WERI-Rb-1 (cell line): ENCODE measurements at regions not wholly inside any gene's neighbourhood (a gene's known extent, or its start where the extent isn't known, plus 50 kb on each side); places are given as distances from the start of the nearest gene placed in this dataset.

ENCODE experiments used
- DNase-seq: peaks from one replicate; pipeline ENCODE4 v3.0.0-alpha.2; 2020
- H3K27ac ChIP-seq: fragments of 250-450 bp; sonication (Bioruptor Pico); 2 replicates; pipeline ENCODE4 v1.5.1; 2020; ENCODE audit warnings: mild to moderate bottlenecking, moderate library complexity
- H3K27me3 ChIP-seq: fragments of 250-450 bp; sonication (Bioruptor Pico); 2 replicates; pipeline ENCODE4 v1.5.1; 2021; ENCODE audit warnings: mild to moderate bottlenecking, low read depth, moderate library complexity; ENCODE audit not compliant: insufficient read depth, severe bottlenecking
- H3K36me3 ChIP-seq: fragments of 250-450 bp; sonication (Bioruptor Pico); 2 replicates; pipeline ENCODE4 v1.5.1; 2020; ENCODE audit warnings: mild to moderate bottlenecking, moderate library complexity
- H3K4me3 ChIP-seq: 2 replicates; pipeline ENCODE4 v1.5.1; 2011; ENCODE audit warnings: low read depth, mild to moderate bottlenecking, control low read depth, low read length
- H3K9me3 ChIP-seq: fragments of 250-450 bp; sonication (Bioruptor Pico); 2 replicates; pipeline ENCODE4 v1.5.1; 2021; ENCODE audit warnings: mild to moderate bottlenecking, moderate library complexity; ENCODE audit not compliant: severe bottlenecking
- TF ChIP-seq, protein P1 (sequence below): IDR thresholded peaks from 2 replicates; pipeline ENCODE4 v1.5.1; 2011; ENCODE audit warnings: low read depth, mild to moderate bottlenecking, control low read depth, inconsistent platforms, low read length

GRCh38 chr14:26934151-26934550, 336.3 kb upstream of the NOVA1 start:
- DNase-seq: no peak
- Histone ChIP-seq H3K27me3 (no peaks in the 10 kb centered on the region), H3K36me3 (no peaks in the 10 kb centered on the region), H3K27ac (no peak overlapping the region), H3K9me3 (no peaks in the 10 kb centered on the region), H3K4me3 (no peak overlapping the region)
- TF ChIP-seq, protein P1, sequence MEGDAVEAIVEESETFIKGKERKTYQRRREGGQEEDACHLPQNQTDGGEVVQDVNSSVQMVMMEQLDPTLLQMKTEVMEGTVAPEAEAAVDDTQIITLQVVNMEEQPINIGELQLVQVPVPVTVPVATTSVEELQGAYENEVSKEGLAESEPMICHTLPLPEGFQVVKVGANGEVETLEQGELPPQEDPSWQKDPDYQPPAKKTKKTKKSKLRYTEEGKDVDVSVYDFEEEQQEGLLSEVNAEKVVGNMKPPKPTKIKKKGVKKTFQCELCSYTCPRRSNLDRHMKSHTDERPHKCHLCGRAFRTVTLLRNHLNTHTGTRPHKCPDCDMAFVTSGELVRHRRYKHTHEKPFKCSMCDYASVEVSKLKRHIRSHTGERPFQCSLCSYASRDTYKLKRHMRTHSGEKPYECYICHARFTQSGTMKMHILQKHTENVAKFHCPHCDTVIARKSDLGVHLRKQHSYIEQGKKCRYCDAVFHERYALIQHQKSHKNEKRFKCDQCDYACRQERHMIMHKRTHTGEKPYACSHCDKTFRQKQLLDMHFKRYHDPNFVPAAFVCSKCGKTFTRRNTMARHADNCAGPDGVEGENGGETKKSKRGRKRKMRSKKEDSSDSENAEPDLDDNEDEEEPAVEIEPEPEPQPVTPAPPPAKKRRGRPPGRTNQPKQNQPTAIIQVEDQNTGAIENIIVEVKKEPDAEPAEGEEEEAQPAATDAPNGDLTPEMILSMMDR: no peak

GRCh38 chr14:26935733-26936132, 337.9 kb upstream of the NOVA1 start:
- Histone ChIP-seq H3K27ac (no peak overlapping the region), H3K36me3 (no peaks in the 10 kb centered on the region), H3K27me3 (no peaks in the 10 kb centered on the region), H3K4me3 (no peak overlapping the region), H3K9me3 (no peaks in the 10 kb centered on the region)
- no peak for DNase-seq
- TF ChIP-seq, protein P1: no peak

GRCh38 chr14:26938054-26938453, 340.2 kb upstream of the NOVA1 start:
- no peaks in the 10 kb centered on the region for H3K27me3 ChIP-seq
- H3K9me3 ChIP-seq: no peaks in the 10 kb centered on the region
- no peak for DNase-seq
- H3K27ac ChIP-seq: no peak overlapping the region
- no peak overlapping the region for H3K4me3 ChIP-seq
- no peaks in the 10 kb centered on the region for H3K36me3 ChIP-seq
- TF ChIP-seq, protein P1: no peak

DNA sequence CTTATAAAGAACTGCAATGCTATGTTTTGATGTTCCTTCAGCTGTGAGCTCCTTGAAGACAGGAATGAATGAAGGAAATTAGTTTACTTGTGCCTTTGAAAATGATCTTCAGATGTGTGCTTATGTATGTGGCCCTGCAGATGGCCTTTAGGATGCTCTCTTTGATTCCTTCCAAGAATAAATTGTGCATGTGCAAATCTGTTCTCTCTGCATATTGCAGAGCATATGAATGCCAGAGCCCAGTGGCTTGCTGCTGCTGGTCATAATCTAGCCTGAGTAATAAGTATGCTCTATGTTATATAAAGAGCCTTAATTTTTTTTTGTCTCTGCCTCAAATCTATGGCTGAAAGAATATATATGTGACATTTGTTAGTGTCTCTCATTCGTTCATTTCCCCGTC, 341.9 kb upstream of the NOVA1 start:
- H3K9me3 ChIP-seq: no peaks in the 10 kb centered on the region
- no peak overlapping the region for H3K4me3 ChIP-seq
- no peaks in the 10 kb centered on the region for H3K27me3 ChIP-seq
- TF ChIP-seq, protein P1: no peak
- no peak for DNase-seq
- H3K36me3 ChIP-seq: no peaks in the 10 kb centered on the region
- H3K27ac ChIP-seq: no peak overlapping the region

DNA sequence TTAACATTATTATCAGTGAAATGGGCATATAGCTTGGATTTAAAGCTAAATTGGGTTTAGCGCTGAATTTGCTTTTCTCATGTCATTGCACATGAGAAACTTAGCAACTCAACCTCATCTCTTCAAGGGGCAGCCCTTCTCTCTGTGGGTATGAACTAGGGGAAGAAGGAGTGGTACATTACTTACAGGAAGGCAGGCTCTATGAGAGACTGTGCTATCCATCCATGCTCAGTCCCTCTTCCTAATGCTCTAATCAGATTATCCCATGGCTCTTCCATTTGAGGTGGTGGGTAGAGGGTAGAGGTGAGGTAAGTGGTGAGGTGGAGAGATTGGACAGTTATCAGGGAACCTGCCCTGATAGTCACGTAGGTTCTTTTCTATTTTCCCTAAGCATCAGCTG, 343.7 kb upstream of the NOVA1 start:
- TF ChIP-seq, protein P1: no peak
- DNase-seq: no peak
- H3K4me3 ChIP-seq: no peak overlapping the region

GRCh38 chr14:26947265-26947664, 349.4 kb upstream of the NOVA1 start:
- no peaks in the 10 kb centered on the region for H3K36me3 ChIP-seq
- no peak for DNase-seq
- H3K27ac ChIP-seq: no peak overlapping the region
- TF ChIP-seq, protein P1: no peak
- no peak overlapping the region for H3K4me3 ChIP-seq
- peaks cover 2% of the 10 kb centered on the region for H3K9me3 ChIP-seq
- H3K27me3 ChIP-seq: no peaks in the 10 kb centered on the region

More for the DNA sequence above, 343.7 kb upstream of the NOVA1 start:
- no peak overlapping the region for H3K27ac ChIP-seq
- no peaks in the 10 kb centered on the region for H3K27me3 ChIP-seq
- no peaks in the 10 kb centered on the region for H3K36me3 ChIP-seq
- H3K9me3 ChIP-seq: no peaks in the 10 kb centered on the region
